GM23338 (cell line): ENCODE measurements at regions not wholly inside any gene's neighbourhood (a gene's known extent, or its start where the extent isn't known, plus 50 kb on each side); places are given as distances from the start of the nearest gene placed in this dataset.

Source experiments
- ATAC-seq: fragments of 200-7000 bp; cut with Tn5 transposase; 3 replicates; pipeline ENCODE4 v1.9.1; 2020
- DNase-seq: peaks from one replicate; pipeline ENCODE4 v3.0.0-alpha.2; 2015; ENCODE audit warnings: low spot score
- H2AFZ ChIP-seq: fragments of 200-600 bp; sonication (generic); 2 replicates; pipeline ENCODE4 v1.8.0; 2016; ENCODE audit warnings: antibody characterized with exemption, mild to moderate bottlenecking, moderate library complexity
- H3F3A ChIP-seq: fragments of 200-600 bp; sonication (generic); replicated peaks from 2 replicates; pipeline ENCODE4 v1.8.0; 2017; ENCODE audit warnings: antibody characterized with exemption, mixed run types, low read depth
- H3K27ac ChIP-seq: fragments of 200-600 bp; sonication (generic); 2 replicates; pipeline ENCODE4 v1.6.1; 2016; ENCODE audit warnings: low read depth
- H3K27me3 ChIP-seq: fragments of 200-600 bp; sonication (generic); 2 replicates; pipeline ENCODE4 v1.8.0; 2016; ENCODE audit warnings: mild to moderate bottlenecking, mixed run types, moderate library complexity; ENCODE audit not compliant: insufficient read depth
- H3K36me3 ChIP-seq: fragments of 200-600 bp; sonication (generic); 2 replicates; pipeline ENCODE4 v1.8.0; 2016; ENCODE audit warnings: mild to moderate bottlenecking; ENCODE audit not compliant: insufficient read depth
- H3K4me1 ChIP-seq: fragments of 200-600 bp; sonication (generic); 2 replicates; pipeline ENCODE4 v1.8.0; 2016; ENCODE audit warnings: mild to moderate bottlenecking, moderate library complexity; ENCODE audit not compliant: insufficient read depth
- H3K4me2 ChIP-seq: fragments of 200-600 bp; sonication (generic); 2 replicates; pipeline ENCODE4 v1.7.1; 2017; ENCODE audit warnings: mixed run types
- H3K4me3 ChIP-seq: fragments of 200-600 bp; sonication (generic); 2 replicates; pipeline ENCODE4 v1.6.1; 2016; ENCODE audit warnings: mixed run types
- H3K79me2 ChIP-seq: fragments of 200-600 bp; sonication (generic); replicated peaks from 2 replicates; pipeline ENCODE4 v1.8.0; 2017; ENCODE audit warnings: mild to moderate bottlenecking; ENCODE audit not compliant: insufficient read depth
- H3K9me2 ChIP-seq: fragments of 200-600 bp; sonication (generic); 2 replicates; pipeline ENCODE4 v1.8.0; 2017; ENCODE audit not compliant: insufficient read depth
- H4K20me1 ChIP-seq: fragments of 200-600 bp; sonication (generic); replicated peaks from 2 replicates; pipeline ENCODE4 v1.8.0; 2017; ENCODE audit warnings: mild to moderate bottlenecking; ENCODE audit not compliant: insufficient read depth
- H3K27ac Mint-ChIP-seq: 2 replicates; pipeline ENCODE4 v1.8.0; 2020; ENCODE audit warnings: inconsistent platforms, mild to moderate bottlenecking, moderate library complexity, mixed read lengths
- H3K27me3 Mint-ChIP-seq: 3 replicates; pipeline ENCODE4 v1.8.0; 2022; ENCODE audit warnings: low read depth, mild to moderate bottlenecking, moderate library complexity, mixed read lengths, inconsistent platforms; ENCODE audit not compliant: insufficient read depth, poor library complexity
- H3K36me3 Mint-ChIP-seq: 3 replicates; pipeline ENCODE4 v1.8.0; 2021; ENCODE audit warnings: low read depth, mild to moderate bottlenecking, inconsistent platforms, moderate library complexity, mixed read lengths
- H3K4me1 Mint-ChIP-seq: 3 replicates; pipeline ENCODE4 v1.8.0; 2020; ENCODE audit warnings: mild to moderate bottlenecking, inconsistent platforms, mixed read lengths
- H3K4me3 Mint-ChIP-seq: 3 replicates; pipeline ENCODE4 v1.8.0; 2021; ENCODE audit warnings: moderate library complexity, mild to moderate bottlenecking, inconsistent platforms, mixed read lengths
- H3K9me3 Mint-ChIP-seq: 3 replicates; pipeline ENCODE4 v1.8.0; 2020; ENCODE audit warnings: moderate library complexity, mild to moderate bottlenecking, inconsistent platforms, mixed read lengths
- CREB1 ChIP-seq: fragments of 250-450 bp; sonication (Bioruptor Pico); IDR thresholded peaks from 2 replicates; pipeline ENCODE4 v1.5.0; 2020; ENCODE audit warnings: low read depth, mild to moderate bottlenecking, moderate library complexity
- EZH2 ChIP-seq: fragments of 200-600 bp; sonication (generic); IDR thresholded peaks from one replicate; pipeline ENCODE4 v1.8.0; 2017; ENCODE audit warnings: antibody characterized with exemption, mild to moderate bottlenecking, low read depth; ENCODE audit not compliant: unreplicated experiment
- EZH2phosphoT487 ChIP-seq: fragments of 200-600 bp; sonication (generic); IDR thresholded peaks from one replicate; pipeline ENCODE4 v1.8.1; 2018; ENCODE audit warnings: antibody characterized with exemption; ENCODE audit not compliant: unreplicated experiment
- JUNB ChIP-seq: IDR thresholded peaks from one replicate; pipeline ENCODE4 v1.6.1; 2016; ENCODE audit warnings: antibody characterized with exemption; ENCODE audit not compliant: unreplicated experiment
- POLR2AphosphoS5 ChIP-seq: IDR thresholded peaks from 2 replicates; pipeline ENCODE4 v1.6.1; 2016; ENCODE audit warnings: antibody characterized with exemption, low read depth
- ZNF114 ChIP-seq: fragments of 250-450 bp; sonication (Bioruptor Pico); IDR thresholded peaks from 2 replicates; pipeline ENCODE4 v1.5.0; 2020; ENCODE audit warnings: mild to moderate bottlenecking, moderate library complexity
- ZNF331 ChIP-seq: fragments of 250-450 bp; sonication (Bioruptor Pico); IDR thresholded peaks from 2 replicates; pipeline ENCODE4 v1.5.0; 2020; ENCODE audit warnings: low read depth, mild to moderate bottlenecking, moderate library complexity
- TF ChIP-seq, protein P1 (sequence below), 2 experiments: fragments of 200-600 bp in 1 of 2; sonication (generic) in 1 of 2; conservative IDR thresholded peaks; 2 replicates each; pipeline versions ENCODE4 v1.5.1 to v1.6.1; 2016 to 2017; ENCODE audit warnings: antibody characterized with exemption in 2 of 2, low read depth in 2 of 2, mild to moderate bottlenecking in 2 of 2, moderate library complexity in 1 of 2
- TF ChIP-seq, protein P2 (sequence below): IDR thresholded peaks from one replicate; pipeline ENCODE4 v1.6.1; 2018; ENCODE audit warnings: antibody characterized with exemption; ENCODE audit not compliant: unreplicated experiment

- DNase-seq: no peak
- no peak overlapping the region for H3K4me3 ChIP-seq
- H3K27ac ChIP-seq: no peak overlapping the region
- TF ChIP-seq CREB1 (CRISPR knock-in tag) (no peak), ZNF114 (no peak)
- no peaks in the 10 kb centered on the region for H3K27me3 Mint-ChIP-seq
- no peaks in the 10 kb centered on the region for H3K4me1 Mint-ChIP-seq
- no peaks in the 10 kb centered on the region for H3K79me2 ChIP-seq
- H3K9me3 Mint-ChIP-seq: no peaks in the 10 kb centered on the region
- H3K4me1 ChIP-seq: no peaks in the 10 kb centered on the region
- no peak overlapping the region for H2AFZ ChIP-seq
- H4K20me1 ChIP-seq: no peaks in the 10 kb centered on the region
- H3K27ac Mint-ChIP-seq: no peak overlapping the region
- H3K36me3 ChIP-seq: no peaks in the 10 kb centered on the region
- ATAC-seq: no peak
- H3F3A ChIP-seq: no peaks in the 10 kb centered on the region
- H3K4me2 ChIP-seq: no peak overlapping the region
- no peak overlapping the region for H3K4me3 Mint-ChIP-seq
- no peaks in the 10 kb centered on the region for H3K9me2 ChIP-seq
- H3K27me3 ChIP-seq: no peaks in the 10 kb centered on the region
- no peaks in the 10 kb centered on the region for H3K36me3 Mint-ChIP-seq
Measured at GRCh38 chr3:164375538-164375937, 702.8 kb downstream of the SI start.

GRCh38 chr3:164371681-164372080 is 706.6 kb downstream of the SI start:
- H3K27me3 ChIP-seq: no peaks in the 10 kb centered on the region
- no peaks in the 10 kb centered on the region for H3K4me1 ChIP-seq
- DNase-seq (no peak), ATAC-seq (no peak)
- Mint-ChIP-seq H3K9me3 (no peaks in the 10 kb centered on the region), H3K4me1 (no peaks in the 10 kb centered on the region), H3K27ac (no peak overlapping the region), H3K27me3 (no peaks in the 10 kb centered on the region), H3K36me3 (no peaks in the 10 kb centered on the region), H3K4me3 (no peak overlapping the region)
- no peaks in the 10 kb centered on the region for H3K79me2 ChIP-seq
- no peak overlapping the region for H2AFZ ChIP-seq
- TF ChIP-seq, protein P1, sequence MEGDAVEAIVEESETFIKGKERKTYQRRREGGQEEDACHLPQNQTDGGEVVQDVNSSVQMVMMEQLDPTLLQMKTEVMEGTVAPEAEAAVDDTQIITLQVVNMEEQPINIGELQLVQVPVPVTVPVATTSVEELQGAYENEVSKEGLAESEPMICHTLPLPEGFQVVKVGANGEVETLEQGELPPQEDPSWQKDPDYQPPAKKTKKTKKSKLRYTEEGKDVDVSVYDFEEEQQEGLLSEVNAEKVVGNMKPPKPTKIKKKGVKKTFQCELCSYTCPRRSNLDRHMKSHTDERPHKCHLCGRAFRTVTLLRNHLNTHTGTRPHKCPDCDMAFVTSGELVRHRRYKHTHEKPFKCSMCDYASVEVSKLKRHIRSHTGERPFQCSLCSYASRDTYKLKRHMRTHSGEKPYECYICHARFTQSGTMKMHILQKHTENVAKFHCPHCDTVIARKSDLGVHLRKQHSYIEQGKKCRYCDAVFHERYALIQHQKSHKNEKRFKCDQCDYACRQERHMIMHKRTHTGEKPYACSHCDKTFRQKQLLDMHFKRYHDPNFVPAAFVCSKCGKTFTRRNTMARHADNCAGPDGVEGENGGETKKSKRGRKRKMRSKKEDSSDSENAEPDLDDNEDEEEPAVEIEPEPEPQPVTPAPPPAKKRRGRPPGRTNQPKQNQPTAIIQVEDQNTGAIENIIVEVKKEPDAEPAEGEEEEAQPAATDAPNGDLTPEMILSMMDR (conservative IDR thresholded peaks at IDR 0.05; ENCODE audit: low read depth in 2 of 2): no peak
- TF ChIP-seq, protein P2, sequence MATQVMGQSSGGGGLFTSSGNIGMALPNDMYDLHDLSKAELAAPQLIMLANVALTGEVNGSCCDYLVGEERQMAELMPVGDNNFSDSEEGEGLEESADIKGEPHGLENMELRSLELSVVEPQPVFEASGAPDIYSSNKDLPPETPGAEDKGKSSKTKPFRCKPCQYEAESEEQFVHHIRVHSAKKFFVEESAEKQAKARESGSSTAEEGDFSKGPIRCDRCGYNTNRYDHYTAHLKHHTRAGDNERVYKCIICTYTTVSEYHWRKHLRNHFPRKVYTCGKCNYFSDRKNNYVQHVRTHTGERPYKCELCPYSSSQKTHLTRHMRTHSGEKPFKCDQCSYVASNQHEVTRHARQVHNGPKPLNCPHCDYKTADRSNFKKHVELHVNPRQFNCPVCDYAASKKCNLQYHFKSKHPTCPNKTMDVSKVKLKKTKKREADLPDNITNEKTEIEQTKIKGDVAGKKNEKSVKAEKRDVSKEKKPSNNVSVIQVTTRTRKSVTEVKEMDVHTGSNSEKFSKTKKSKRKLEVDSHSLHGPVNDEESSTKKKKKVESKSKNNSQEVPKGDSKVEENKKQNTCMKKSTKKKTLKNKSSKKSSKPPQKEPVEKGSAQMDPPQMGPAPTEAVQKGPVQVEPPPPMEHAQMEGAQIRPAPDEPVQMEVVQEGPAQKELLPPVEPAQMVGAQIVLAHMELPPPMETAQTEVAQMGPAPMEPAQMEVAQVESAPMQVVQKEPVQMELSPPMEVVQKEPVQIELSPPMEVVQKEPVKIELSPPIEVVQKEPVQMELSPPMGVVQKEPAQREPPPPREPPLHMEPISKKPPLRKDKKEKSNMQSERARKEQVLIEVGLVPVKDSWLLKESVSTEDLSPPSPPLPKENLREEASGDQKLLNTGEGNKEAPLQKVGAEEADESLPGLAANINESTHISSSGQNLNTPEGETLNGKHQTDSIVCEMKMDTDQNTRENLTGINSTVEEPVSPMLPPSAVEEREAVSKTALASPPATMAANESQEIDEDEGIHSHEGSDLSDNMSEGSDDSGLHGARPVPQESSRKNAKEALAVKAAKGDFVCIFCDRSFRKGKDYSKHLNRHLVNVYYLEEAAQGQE: no peak
- no peak for TF ChIP-seq ZNF114
- TF ChIP-seq EZH2phosphoT487: no peak
- TF ChIP-seq JUNB: no peak
- TF ChIP-seq ZNF331 (CRISPR knock-in tag): no peak
- TF ChIP-seq EZH2: no peak
- TF ChIP-seq POLR2AphosphoS5: no peak
- H4K20me1 ChIP-seq: no peaks in the 10 kb centered on the region
- no peak overlapping the region for H3K4me2 ChIP-seq
- no peaks in the 10 kb centered on the region for H3K36me3 ChIP-seq
- no peaks in the 10 kb centered on the region for H3F3A ChIP-seq
- no peak overlapping the region for H3K4me3 ChIP-seq
- H3K27ac ChIP-seq: no peak overlapping the region
- no peaks in the 10 kb centered on the region for H3K9me2 ChIP-seq
